IMR-90 (cell line): ENCODE measurements at regions not wholly inside any gene's neighbourhood (a gene's known extent, or its start where the extent isn't known, plus 50 kb on each side); places are given as distances from the start of the nearest gene placed in this dataset.

Source experiments
- ATAC-seq: fragments of 200-7000 bp; cut with Tn5 transposase; 2 replicates; pipeline ENCODE4 v1.9.1; 2020; ENCODE audit warnings: low read depth, mild to moderate bottlenecking, moderate library complexity
- BruUV-seq: library from RNA; stranded (reverse); fragments of 400-500 nt; replicated peaks from 2 replicates; lab custom pipeline; 2021; lab: Mats Ljungman, UMichigan
- CTCF ChIA-PET: fragments of 300-600 bp; formaldehyde crosslinking; extraction: SDS; loops from one replicate; lab custom pipeline; 2021; ENCODE audit warnings: antibody characterized with exemption; lab: Yijun Ruan, JAX
- POLR2A ChIA-PET: fragments of 300-600 bp; sonication (Branson Sonifier 250); formaldehyde crosslinking; loops from one replicate; lab custom pipeline; 2022; ENCODE audit warnings: antibody characterized with exemption; ENCODE audit not compliant: unreplicated experiment; lab: Charles Lee
- DNase-seq: peaks from one replicate; pipeline ENCODE4 v3.0.0; 2013
- H2AFZ ChIP-seq: replicated peaks from 2 replicates; pipeline ENCODE3; 2013; ENCODE audit warnings: low read length, mild to moderate bottlenecking; ENCODE audit not compliant: poor library complexity
- H2AK5ac ChIP-seq: 2 replicates; pipeline ENCODE4 v1.6.1; 2013; ENCODE audit warnings: low read depth, low read length, inconsistent platforms
- H2AK9ac ChIP-seq: replicated peaks from 2 replicates; pipeline ENCODE3; 2013; ENCODE audit warnings: mild to moderate bottlenecking, low read depth, low read length, moderate library complexity; ENCODE audit not compliant: poor library complexity
- H2BK120ac ChIP-seq: 2 replicates; pipeline ENCODE4 v1.6.1; 2013; ENCODE audit warnings: low read depth, low read length, inconsistent platforms
- H2BK15ac ChIP-seq: 3 replicates; pipeline ENCODE4 v1.6.1; 2013; ENCODE audit warnings: low read depth, low read length, inconsistent platforms
- H2BK20ac ChIP-seq: 2 replicates; pipeline ENCODE4 v1.6.1; 2013; ENCODE audit warnings: low read depth, mild to moderate bottlenecking, inconsistent platforms, low read length, moderate library complexity
- H2BK5ac ChIP-seq: 2 replicates; pipeline ENCODE4 v1.6.1; 2013; ENCODE audit warnings: mild to moderate bottlenecking, low read depth, low read length, inconsistent platforms; ENCODE audit not compliant: poor library complexity, severe bottlenecking
- H3K14ac ChIP-seq: replicated peaks from 2 replicates; pipeline ENCODE4 v1.6.1; 2013; ENCODE audit warnings: low read depth, low read length, inconsistent platforms
- H3K18ac ChIP-seq: 2 replicates; pipeline ENCODE4 v1.6.1; 2013; ENCODE audit warnings: low read depth, low read length, control low read depth
- H3K23ac ChIP-seq: 2 replicates; pipeline ENCODE4 v1.6.1; 2013; ENCODE audit warnings: low read depth, low read length, inconsistent platforms
- H3K27ac ChIP-seq: 2 replicates; pipeline ENCODE4 v1.5.1; 2013; ENCODE audit warnings: mild to moderate bottlenecking, control low read depth, low read length; ENCODE audit not compliant: insufficient read depth
- H3K27me3 ChIP-seq: 2 replicates; pipeline ENCODE4 v1.6.1; 2013; ENCODE audit warnings: low read length; ENCODE audit not compliant: control insufficient read depth, insufficient read depth
- H3K36me3 ChIP-seq: 2 replicates; pipeline ENCODE4 v1.6.1; 2013; ENCODE audit warnings: low read length, mixed read lengths; ENCODE audit not compliant: control insufficient read depth, insufficient read depth
- H3K4ac ChIP-seq: 2 replicates; pipeline ENCODE4 v1.6.1; 2013; ENCODE audit warnings: low read depth, low read length, inconsistent platforms
- H3K4me1 ChIP-seq: 2 replicates; pipeline ENCODE4 v1.6.1; 2013; ENCODE audit warnings: low read length, mixed read lengths; ENCODE audit not compliant: control insufficient read depth, insufficient read depth
- H3K4me2 ChIP-seq: 2 replicates; pipeline ENCODE4 v1.6.1; 2013; ENCODE audit warnings: low read depth, mild to moderate bottlenecking, control low read depth, low read length, moderate library complexity
- H3K4me3 ChIP-seq: 2 replicates; pipeline ENCODE4 v1.5.1; 2013; ENCODE audit warnings: low read depth, mild to moderate bottlenecking, control low read depth, low read length, moderate library complexity; ENCODE audit not compliant: insufficient read depth
- H3K56ac ChIP-seq: 2 replicates; pipeline ENCODE4 v1.6.1; 2013; ENCODE audit warnings: low read length, inconsistent platforms; ENCODE audit not compliant: insufficient read depth; ENCODE audit errors: extremely low read depth
- H3K79me1 ChIP-seq, 2 experiments: 2 replicates each; pipeline ENCODE4 v1.6.1; 2013; ENCODE audit warnings: low read length in 2 of 2, inconsistent platforms in 1 of 2, low read depth in 1 of 2
- H3K9ac ChIP-seq: 2 replicates; pipeline ENCODE4 v1.6.1; 2013; ENCODE audit warnings: low read depth, low read length, control low read depth
- H3K9me1 ChIP-seq: 2 replicates; pipeline ENCODE4 v1.6.1; 2013; ENCODE audit warnings: low read length, inconsistent platforms; ENCODE audit not compliant: insufficient read depth
- H3K9me3 ChIP-seq: 2 replicates; pipeline ENCODE4 v1.6.1; 2013; ENCODE audit warnings: low read length; ENCODE audit not compliant: control insufficient read depth, insufficient read depth
- H4K20me1 ChIP-seq: 2 replicates; pipeline ENCODE4 v1.6.1; 2013; ENCODE audit warnings: low read length, inconsistent platforms; ENCODE audit not compliant: insufficient read depth
- H4K5ac ChIP-seq: 2 replicates; pipeline ENCODE4 v1.6.1; 2013; ENCODE audit warnings: mild to moderate bottlenecking, low read depth, low read length, control low read depth
- H4K8ac ChIP-seq, 2 experiments: 2 replicates each; pipeline ENCODE4 v1.6.1; 2013; ENCODE audit warnings: low read depth in 2 of 2, low read length in 2 of 2, control low read depth in 1 of 2, inconsistent platforms in 1 of 2
- H4K91ac ChIP-seq: 2 replicates; pipeline ENCODE4 v1.6.1; 2013; ENCODE audit warnings: low read depth, low read length, inconsistent platforms; ENCODE audit not compliant: insufficient read depth
- BHLHE40 ChIP-seq: fragments of 150-350 bp; IDR thresholded peaks from 2 replicates; pipeline ENCODE4 v1.6.1; 2016; ENCODE audit warnings: mild to moderate bottlenecking, low read depth, low read length
- FOS ChIP-seq: fragments of 150-350 bp; IDR thresholded peaks from 2 replicates; pipeline ENCODE4 v1.6.1; 2016; ENCODE audit warnings: low read depth, low read length
- MAFK ChIP-seq: IDR thresholded peaks from 2 replicates; pipeline ENCODE4 v1.6.1; 2012; ENCODE audit warnings: low read depth, low read length, improper control_type of control experiment
- MXI1 ChIP-seq: IDR thresholded peaks from 2 replicates; pipeline ENCODE4 v1.6.1; 2012; ENCODE audit warnings: low read depth, mild to moderate bottlenecking, low read length, moderate library complexity, borderline replicate concordance
- POLR2A ChIP-seq: IDR thresholded peaks from 2 replicates; pipeline ENCODE4 v1.6.1; 2012; ENCODE audit warnings: mild to moderate bottlenecking, low read depth, low read length
- RAD21 ChIP-seq: IDR thresholded peaks from 2 replicates; pipeline ENCODE4 v1.6.1; 2012; ENCODE audit warnings: low read length, improper control_type of control experiment
- RFX5 ChIP-seq: IDR thresholded peaks from 2 replicates; pipeline ENCODE4 v1.8.0; 2012; ENCODE audit warnings: low read depth, mild to moderate bottlenecking, low read length, moderate library complexity
- USF2 ChIP-seq: fragments of 150-350 bp; IDR thresholded peaks from 2 replicates; pipeline ENCODE4 v1.6.1; 2017; ENCODE audit warnings: mild to moderate bottlenecking, antibody characterized with exemption, low read length, low read depth
- WGBS, 2 experiments: methylation state at CpG; one replicate each; pipeline versions ENCODE4 v1.1.5 to v1.1.7; 2013; ENCODE audit warnings: missing lambda C conversion rate in 2 of 2; ENCODE audit not compliant: insufficient read length in 1 of 2; ENCODE audit errors: extremely low coverage in 2 of 2; 5-methylcytosine and 5-hydroxymethylcytosine counted together
- dilution Hi-C: fragments of 300-500 bp; cut with HindIII; formaldehyde crosslinking; loops from one replicate; pipeline ENCODE4 v1.14.3; 2018; ENCODE audit warnings: low sequenced_read_pairs; ENCODE audit not compliant: unreplicated experiment
- in situ Hi-C: fragments of 300-500 bp; cut with MboI; formaldehyde crosslinking; loops from 3 replicates; pipeline ENCODE4 v1.14.3; 2019; ENCODE audit warnings: low sequenced_read_pairs, inconsistent platforms, mixed read lengths
- intact Hi-C: fragments of 100-400 bp; cut with micrococcal nuclease; formaldehyde crosslinking; loops from 2 replicates; pipeline ENCODE4 v1.10.0; 2022
- TF ChIP-seq, protein P1 (sequence below): fragments of 150-350 bp; IDR thresholded peaks from 2 replicates; pipeline ENCODE4 v1.6.1; 2016; ENCODE audit warnings: low read depth, mild to moderate bottlenecking, low read length, moderate library complexity, borderline replicate concordance
- TF ChIP-seq, protein P2 (sequence below): conservative IDR thresholded peaks from 2 replicates; pipeline ENCODE4 v1.5.1; 2012; ENCODE audit warnings: mild to moderate bottlenecking, low read depth, low read length, improper control_type of control experiment

- Histone ChIP-seq H3K27me3 (no peaks in the 10 kb centered on the region; the same call in none of the 2 replicates), H2AK9ac (no peak overlapping the region), H2AFZ (no peak overlapping the region), H2BK120ac (no peak overlapping the region), H3K4me3 (no peak overlapping the region), H4K91ac (no peak overlapping the region), H2BK20ac (no peak overlapping the region), H3K23ac (no peak overlapping the region), H3K4ac (no peak overlapping the region), H3K9me3 (no peaks in the 10 kb centered on the region), H3K4me2 (no peak overlapping the region), H2BK15ac (no peak overlapping the region), H2AK5ac (no peak overlapping the region), H4K5ac (no peak overlapping the region), H3K4me1 (no peaks in the 10 kb centered on the region), H4K8ac (no peak overlapping the region), H3K9me1 (no peaks in the 10 kb centered on the region), H2BK5ac (no peak overlapping the region), H4K20me1 (no peaks in the 10 kb centered on the region), H3K27ac (no peak overlapping the region), H3K18ac (no peak overlapping the region), H3K56ac (no peak overlapping the region), H3K14ac (no peak overlapping the region), H3K9ac (no peak overlapping the region), H3K79me1 (no peaks in the 10 kb centered on the region), H3K36me3 (no peaks in the 10 kb centered on the region)
- no CpG with 5 or more reads among the region's 5 CpGs for WGBS, 2 experiments
- ATAC-seq (no peak), DNase-seq (no peak)
- BruUV-seq, result no TSS peak
- dilution Hi-C loops, result no loop called here
- ChIA-PET CTCF (no interaction called here), POLR2A (no interaction called here)
- in situ Hi-C loops, result loop anchor here (25.0 kb wide), 1 partner anchor 1776 kb away; no protein-coding TSS in a partner anchor
- TF ChIP-seq USF2 (no peak), POLR2A (no peak), BHLHE40 (no peak), MXI1 (no peak), FOS (no peak), RFX5 (no peak), RAD21 (no peak), MAFK (no peak)
- TF ChIP-seq, protein P1, sequence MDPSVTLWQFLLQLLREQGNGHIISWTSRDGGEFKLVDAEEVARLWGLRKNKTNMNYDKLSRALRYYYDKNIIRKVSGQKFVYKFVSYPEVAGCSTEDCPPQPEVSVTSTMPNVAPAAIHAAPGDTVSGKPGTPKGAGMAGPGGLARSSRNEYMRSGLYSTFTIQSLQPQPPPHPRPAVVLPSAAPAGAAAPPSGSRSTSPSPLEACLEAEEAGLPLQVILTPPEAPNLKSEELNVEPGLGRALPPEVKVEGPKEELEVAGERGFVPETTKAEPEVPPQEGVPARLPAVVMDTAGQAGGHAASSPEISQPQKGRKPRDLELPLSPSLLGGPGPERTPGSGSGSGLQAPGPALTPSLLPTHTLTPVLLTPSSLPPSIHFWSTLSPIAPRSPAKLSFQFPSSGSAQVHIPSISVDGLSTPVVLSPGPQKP, result no peak
- TF ChIP-seq, protein P2, sequence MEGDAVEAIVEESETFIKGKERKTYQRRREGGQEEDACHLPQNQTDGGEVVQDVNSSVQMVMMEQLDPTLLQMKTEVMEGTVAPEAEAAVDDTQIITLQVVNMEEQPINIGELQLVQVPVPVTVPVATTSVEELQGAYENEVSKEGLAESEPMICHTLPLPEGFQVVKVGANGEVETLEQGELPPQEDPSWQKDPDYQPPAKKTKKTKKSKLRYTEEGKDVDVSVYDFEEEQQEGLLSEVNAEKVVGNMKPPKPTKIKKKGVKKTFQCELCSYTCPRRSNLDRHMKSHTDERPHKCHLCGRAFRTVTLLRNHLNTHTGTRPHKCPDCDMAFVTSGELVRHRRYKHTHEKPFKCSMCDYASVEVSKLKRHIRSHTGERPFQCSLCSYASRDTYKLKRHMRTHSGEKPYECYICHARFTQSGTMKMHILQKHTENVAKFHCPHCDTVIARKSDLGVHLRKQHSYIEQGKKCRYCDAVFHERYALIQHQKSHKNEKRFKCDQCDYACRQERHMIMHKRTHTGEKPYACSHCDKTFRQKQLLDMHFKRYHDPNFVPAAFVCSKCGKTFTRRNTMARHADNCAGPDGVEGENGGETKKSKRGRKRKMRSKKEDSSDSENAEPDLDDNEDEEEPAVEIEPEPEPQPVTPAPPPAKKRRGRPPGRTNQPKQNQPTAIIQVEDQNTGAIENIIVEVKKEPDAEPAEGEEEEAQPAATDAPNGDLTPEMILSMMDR, result no peak
- intact Hi-C loops, result no loop called here
Measured at GRCh38 chr12:115763376-115763775, 514.1 kb downstream of the MED13L start.
